ENCODE measurements at regions not wholly inside any gene's neighbourhood (a gene's known extent, or its start where the extent isn't known, plus 50 kb on each side); places are given as distances from the start of the nearest gene placed in this dataset.

- H3K23ac ChIP-seq (ENCODE audit: low read depth, low read length) = no peak overlapping the region
- H3K4me2 ChIP-seq (ENCODE audit: low read depth, low read length) = no peak overlapping the region
- ChIA-PET CTCF (no interaction called here), POLR2A (ENCODE audit: unreplicated experiment) (no interaction called here)
- H3K18ac ChIP-seq (ENCODE audit: low read depth, low read length) = no peak overlapping the region
- no peak overlapping the region for H4K5ac ChIP-seq (ENCODE audit: low read depth, low read length)
- H2BK20ac ChIP-seq (ENCODE audit: low read depth, low read length) = no peak overlapping the region
- WGBS, 2 experiments (ENCODE audit: extremely low coverage in 2 of 2, insufficient read length in 1 of 2) = no CpG with 5 or more reads among the region's 2 CpGs
- H3K9ac ChIP-seq (ENCODE audit: low read depth, low read length) = no peak overlapping the region
- ATAC-seq (ENCODE audit: low read depth) (no peak), DNase-seq (no peak)
- H4K8ac ChIP-seq (ENCODE audit: low read depth in 2 of 2, low read length in 2 of 2) = no peak overlapping the region
- no peak overlapping the region for H2AFZ ChIP-seq (replicated peaks; ENCODE audit: low read length, poor library complexity)
- no peaks in the 10 kb centered on the region for H3K79me1 ChIP-seq (ENCODE audit: low read depth in 1 of 2, low read length in 2 of 2)
- dilution Hi-C loops (cut with HindIII; ENCODE audit: low sequenced_read_pairs, unreplicated experiment) (no loop called here), in situ Hi-C loops (cut with MboI; ENCODE audit: low sequenced_read_pairs) (no loop called here), intact Hi-C loops (cut with micrococcal nuclease) (no loop called here)
- H3K14ac ChIP-seq (replicated peaks; ENCODE audit: low read depth, low read length) = no peak overlapping the region
- TF ChIP-seq CEBPB (IDR thresholded peaks at IDR 0.05; ENCODE audit: low read depth, low read length) (no peak), MXI1 (IDR thresholded peaks at IDR 0.05; ENCODE audit: borderline replicate concordance, low read depth, low read length) (no peak), NFE2L2 (IDR thresholded peaks at IDR 0.05; ENCODE audit: low read depth, low read length) (no peak), ELK1 (IDR thresholded peaks at IDR 0.05; ENCODE audit: borderline replicate concordance, low read depth, low read length) (no peak), FOS (IDR thresholded peaks at IDR 0.05; ENCODE audit: low read depth, low read length) (no peak), MAFK (IDR thresholded peaks at IDR 0.05; ENCODE audit: low read depth, low read length) (no peak), RCOR1 (IDR thresholded peaks at IDR 0.05; ENCODE audit: insufficient replicate concordance, low read length) (no peak), BHLHE40 (IDR thresholded peaks at IDR 0.05; ENCODE audit: low read depth, low read length) (no peak), RAD21 (IDR thresholded peaks at IDR 0.05; ENCODE audit: low read length) (no peak), RFX5 (IDR thresholded peaks at IDR 0.05; ENCODE audit: low read depth, low read length) (no peak), CHD1 (IDR thresholded peaks at IDR 0.05; ENCODE audit: low read depth, low read length) (no peak), POLR2A (IDR thresholded peaks at IDR 0.05; ENCODE audit: low read depth, low read length) (no peak), MAZ (IDR thresholded peaks at IDR 0.05; ENCODE audit: borderline replicate concordance, low read depth, low read length) (no peak), SMC3 (IDR thresholded peaks at IDR 0.05; ENCODE audit: low read depth, low read length) (no peak)
- TF ChIP-seq, protein P1, sequence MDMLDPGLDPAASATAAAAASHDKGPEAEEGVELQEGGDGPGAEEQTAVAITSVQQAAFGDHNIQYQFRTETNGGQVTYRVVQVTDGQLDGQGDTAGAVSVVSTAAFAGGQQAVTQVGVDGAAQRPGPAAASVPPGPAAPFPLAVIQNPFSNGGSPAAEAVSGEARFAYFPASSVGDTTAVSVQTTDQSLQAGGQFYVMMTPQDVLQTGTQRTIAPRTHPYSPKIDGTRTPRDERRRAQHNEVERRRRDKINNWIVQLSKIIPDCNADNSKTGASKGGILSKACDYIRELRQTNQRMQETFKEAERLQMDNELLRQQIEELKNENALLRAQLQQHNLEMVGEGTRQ (IDR thresholded peaks at IDR 0.05; ENCODE audit: low read depth, low read length) = no peak
- TF ChIP-seq, protein P2, sequence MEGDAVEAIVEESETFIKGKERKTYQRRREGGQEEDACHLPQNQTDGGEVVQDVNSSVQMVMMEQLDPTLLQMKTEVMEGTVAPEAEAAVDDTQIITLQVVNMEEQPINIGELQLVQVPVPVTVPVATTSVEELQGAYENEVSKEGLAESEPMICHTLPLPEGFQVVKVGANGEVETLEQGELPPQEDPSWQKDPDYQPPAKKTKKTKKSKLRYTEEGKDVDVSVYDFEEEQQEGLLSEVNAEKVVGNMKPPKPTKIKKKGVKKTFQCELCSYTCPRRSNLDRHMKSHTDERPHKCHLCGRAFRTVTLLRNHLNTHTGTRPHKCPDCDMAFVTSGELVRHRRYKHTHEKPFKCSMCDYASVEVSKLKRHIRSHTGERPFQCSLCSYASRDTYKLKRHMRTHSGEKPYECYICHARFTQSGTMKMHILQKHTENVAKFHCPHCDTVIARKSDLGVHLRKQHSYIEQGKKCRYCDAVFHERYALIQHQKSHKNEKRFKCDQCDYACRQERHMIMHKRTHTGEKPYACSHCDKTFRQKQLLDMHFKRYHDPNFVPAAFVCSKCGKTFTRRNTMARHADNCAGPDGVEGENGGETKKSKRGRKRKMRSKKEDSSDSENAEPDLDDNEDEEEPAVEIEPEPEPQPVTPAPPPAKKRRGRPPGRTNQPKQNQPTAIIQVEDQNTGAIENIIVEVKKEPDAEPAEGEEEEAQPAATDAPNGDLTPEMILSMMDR (conservative IDR thresholded peaks at IDR 0.05; ENCODE audit: low read depth, low read length) = no peak
- H3K4ac ChIP-seq (ENCODE audit: low read depth, low read length) = no peak overlapping the region
- H3K9me1 ChIP-seq (ENCODE audit: insufficient read depth, low read length) = no peaks in the 10 kb centered on the region
- BruUV-seq (replicated peaks) = no TSS peak
- H2BK120ac ChIP-seq (ENCODE audit: low read depth, low read length) = no peak overlapping the region
- H4K20me1 ChIP-seq (ENCODE audit: insufficient read depth, low read length) = no peaks in the 10 kb centered on the region
- H3K4me3 ChIP-seq (ENCODE audit: insufficient read depth, low read depth, low read length) = no peak overlapping the region
- no peaks in the 10 kb centered on the region for H3K4me1 ChIP-seq (ENCODE audit: control insufficient read depth, insufficient read depth, low read length)
- H3K56ac ChIP-seq (ENCODE audit: extremely low read depth, insufficient read depth, low read length) = no peak overlapping the region
- H2BK5ac ChIP-seq (ENCODE audit: low read depth, low read length, poor library complexity, severe bottlenecking) = no peak overlapping the region
- no peaks in the 10 kb centered on the region for H3K27me3 ChIP-seq (ENCODE audit: control insufficient read depth, insufficient read depth, low read length)
- no peak overlapping the region for H3K27ac ChIP-seq (ENCODE audit: insufficient read depth, low read length)
- no peak overlapping the region for H2AK5ac ChIP-seq (ENCODE audit: low read depth, low read length)
- H3K36me3 ChIP-seq (ENCODE audit: control insufficient read depth, insufficient read depth, low read length) = no peaks in the 10 kb centered on the region
- H2AK9ac ChIP-seq (replicated peaks; ENCODE audit: low read depth, low read length, poor library complexity) = no peak overlapping the region
- H4K91ac ChIP-seq (ENCODE audit: insufficient read depth, low read depth, low read length) = no peak overlapping the region
- no peaks in the 10 kb centered on the region for H3K9me3 ChIP-seq (ENCODE audit: control insufficient read depth, insufficient read depth, low read length)
- no peak overlapping the region for H2BK15ac ChIP-seq (ENCODE audit: low read depth, low read length)
Measured at GRCh38 chr20:7822772-7823171, 117.5 kb downstream of the HAO1 start.
